ENCODE measurements at regions not wholly inside any gene's neighbourhood (a gene's known extent, or its start where the extent isn't known, plus 50 kb on each side); places are given as distances from the start of the nearest gene placed in this dataset.

- no peak for TF ChIP-seq ZNF184 (CRISPR knock-in tag; IDR thresholded peaks at IDR 0.05)
- TF ChIP-seq NONO (IDR thresholded peaks at IDR 0.05; ENCODE audit: low read depth in 2 of 2, low read length in 1 of 2) = no peak
- no peak for TF ChIP-seq ZNF76 (CRISPR knock-in tag; IDR thresholded peaks at IDR 0.05; ENCODE audit: borderline replicate concordance)
- TF ChIP-seq, protein P1, sequence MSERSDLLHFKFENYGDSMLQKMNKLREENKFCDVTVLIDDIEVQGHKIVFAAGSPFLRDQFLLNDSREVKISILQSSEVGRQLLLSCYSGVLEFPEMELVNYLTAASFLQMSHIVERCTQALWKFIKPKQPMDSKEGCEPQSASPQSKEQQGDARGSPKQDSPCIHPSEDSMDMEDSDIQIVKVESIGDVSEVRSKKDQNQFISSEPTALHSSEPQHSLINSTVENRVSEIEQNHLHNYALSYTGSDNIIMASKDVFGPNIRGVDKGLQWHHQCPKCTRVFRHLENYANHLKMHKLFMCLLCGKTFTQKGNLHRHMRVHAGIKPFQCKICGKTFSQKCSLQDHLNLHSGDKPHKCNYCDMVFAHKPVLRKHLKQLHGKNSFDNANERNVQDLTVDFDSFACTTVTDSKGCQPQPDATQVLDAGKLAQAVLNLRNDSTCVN (CRISPR knock-in tag; IDR thresholded peaks at IDR 0.05) = no peak
- TF ChIP-seq, protein P2, sequence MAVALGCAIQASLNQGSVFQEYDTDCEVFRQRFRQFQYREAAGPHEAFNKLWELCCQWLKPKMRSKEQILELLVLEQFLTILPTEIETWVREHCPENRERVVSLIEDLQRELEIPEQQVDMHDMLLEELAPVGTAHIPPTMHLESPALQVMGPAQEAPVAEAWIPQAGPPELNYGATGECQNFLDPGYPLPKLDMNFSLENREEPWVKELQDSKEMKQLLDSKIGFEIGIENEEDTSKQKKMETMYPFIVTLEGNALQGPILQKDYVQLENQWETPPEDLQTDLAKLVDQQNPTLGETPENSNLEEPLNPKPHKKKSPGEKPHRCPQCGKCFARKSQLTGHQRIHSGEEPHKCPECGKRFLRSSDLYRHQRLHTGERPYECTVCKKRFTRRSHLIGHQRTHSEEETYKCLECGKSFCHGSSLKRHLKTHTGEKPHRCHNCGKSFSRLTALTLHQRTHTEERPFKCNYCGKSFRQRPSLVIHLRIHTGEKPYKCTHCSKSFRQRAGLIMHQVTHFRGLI (CRISPR knock-in tag; IDR thresholded peaks at IDR 0.05) = no peak
- TF ChIP-seq FUS (optimal IDR thresholded peaks at IDR 0.05; ENCODE audit: low read depth, low read length) = no peak
- no peak for TF ChIP-seq EZH2 (IDR thresholded peaks at IDR 0.05; ENCODE audit: borderline replicate concordance, low read depth, low read length)
- TF ChIP-seq BRD9 (IDR thresholded peaks at IDR 0.05; ENCODE audit: low read depth, partially characterized antibody) = no peak
- no peak for TF ChIP-seq SMAD3 (CRISPR knock-in tag; conservative IDR thresholded peaks at IDR 0.05)
- TF ChIP-seq, protein P3, sequence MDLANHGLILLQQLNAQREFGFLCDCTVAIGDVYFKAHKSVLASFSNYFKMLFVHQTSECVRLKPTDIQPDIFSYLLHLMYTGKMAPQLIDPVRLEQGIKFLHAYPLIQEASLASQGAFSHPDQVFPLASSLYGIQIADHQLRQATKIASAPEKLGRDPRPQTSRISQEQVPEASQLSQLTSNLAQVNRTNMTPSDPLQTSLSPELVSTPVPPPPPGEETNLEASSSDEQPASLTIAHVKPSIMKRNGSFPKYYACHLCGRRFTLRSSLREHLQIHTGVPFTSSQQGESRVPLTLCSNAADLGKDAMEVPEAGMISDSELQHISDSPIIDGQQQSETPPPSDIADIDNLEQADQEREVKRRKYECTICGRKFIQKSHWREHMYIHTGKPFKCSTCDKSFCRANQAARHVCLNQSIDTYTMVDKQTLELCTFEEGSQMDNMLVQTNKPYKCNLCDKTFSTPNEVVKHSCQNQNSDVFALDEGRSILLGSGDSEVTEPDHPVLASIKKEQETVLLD (IDR thresholded peaks at IDR 0.05) = no peak
- no peak for TF ChIP-seq ZNF324 (CRISPR knock-in tag; IDR thresholded peaks at IDR 0.05)
These were observed 136.4 kb downstream of the KIF26A start for GRCh38 chr14:104274806-104275205.

Data from K562 (cell line).